Nephron (organoid): ENCODE measurements at regions not wholly inside any gene's neighbourhood (a gene's known extent, or its start where the extent isn't known, plus 50 kb on each side); places are given as distances from the start of the nearest gene placed in this dataset.

Experiments used
- H3K27ac Mint-ChIP-seq, 3 experiments: 2 replicates each; pipeline ENCODE4 v1.8.0; 2020; ENCODE audit warnings: mixed read lengths in 3 of 3, mild to moderate bottlenecking in 2 of 3, moderate library complexity in 1 of 3
- H3K27me3 Mint-ChIP-seq: 2 replicates; pipeline ENCODE4 v1.8.0; 2021; ENCODE audit warnings: low read depth, mild to moderate bottlenecking, moderate library complexity, mixed read lengths
- H3K36me3 Mint-ChIP-seq: 2 replicates; pipeline ENCODE4 v1.8.0; 2020; ENCODE audit warnings: low read depth, mixed read lengths
- H3K4me1 Mint-ChIP-seq: 2 replicates; pipeline ENCODE4 v1.8.0; 2020; ENCODE audit warnings: mixed read lengths
- H3K4me3 Mint-ChIP-seq, 3 experiments: 2 replicates each; pipeline ENCODE4 v1.8.0; 2020; ENCODE audit warnings: mild to moderate bottlenecking in 3 of 3, mixed read lengths in 3 of 3, moderate library complexity in 2 of 3
- H3K9me3 Mint-ChIP-seq: 2 replicates; pipeline ENCODE4 v1.8.0; 2020; ENCODE audit warnings: mixed read lengths
- TF ChIP-seq, protein P1 (sequence below), 3 experiments: fragments of 200-600 bp; sonication (generic); IDR thresholded peaks; one replicate each; pipeline ENCODE4 v1.5.0; 2021; ENCODE audit warnings: antibody characterized with exemption in 3 of 3; ENCODE audit not compliant: unreplicated experiment in 3 of 3

DNA sequence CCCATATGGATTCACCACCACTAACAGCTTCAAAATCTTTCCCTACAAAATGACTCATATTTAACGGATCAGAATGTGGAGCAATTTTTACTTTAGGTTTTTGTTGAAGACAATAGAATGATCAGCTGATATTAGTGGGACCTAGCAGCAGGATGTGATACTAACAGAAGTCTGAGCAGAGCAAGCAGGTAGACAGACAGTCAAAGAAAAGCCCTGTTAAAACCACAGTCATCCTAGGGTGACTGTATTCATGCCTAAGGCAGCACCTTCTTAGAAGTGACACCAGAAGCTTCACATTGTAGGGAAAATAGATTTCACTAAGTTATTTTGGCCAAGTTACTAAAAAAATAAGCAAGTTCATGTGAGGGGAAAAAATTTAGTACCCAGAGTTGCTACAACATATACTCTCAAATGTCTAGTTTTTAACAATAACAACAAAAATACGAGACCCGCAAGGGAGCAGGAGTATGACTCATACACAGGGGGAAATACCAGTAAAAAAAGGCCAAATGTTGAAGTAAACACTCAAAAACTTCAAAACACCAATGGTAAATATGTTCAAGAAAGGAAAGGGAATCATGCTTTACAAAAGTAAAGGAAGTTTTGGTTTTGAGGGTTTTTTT is 590.9 kb downstream of the EPHA3 start:
- Mint-ChIP-seq H3K27ac (no peak overlapping the region), H3K4me1 (no peaks in the 10 kb centered on the region), H3K36me3 (no peaks in the 10 kb centered on the region), H3K9me3 (peaks cover 15% of the 10 kb centered on the region), H3K4me3 (no peak overlapping the region), H3K27me3 (peaks cover 4% of the 10 kb centered on the region)
- TF ChIP-seq, protein P1, sequence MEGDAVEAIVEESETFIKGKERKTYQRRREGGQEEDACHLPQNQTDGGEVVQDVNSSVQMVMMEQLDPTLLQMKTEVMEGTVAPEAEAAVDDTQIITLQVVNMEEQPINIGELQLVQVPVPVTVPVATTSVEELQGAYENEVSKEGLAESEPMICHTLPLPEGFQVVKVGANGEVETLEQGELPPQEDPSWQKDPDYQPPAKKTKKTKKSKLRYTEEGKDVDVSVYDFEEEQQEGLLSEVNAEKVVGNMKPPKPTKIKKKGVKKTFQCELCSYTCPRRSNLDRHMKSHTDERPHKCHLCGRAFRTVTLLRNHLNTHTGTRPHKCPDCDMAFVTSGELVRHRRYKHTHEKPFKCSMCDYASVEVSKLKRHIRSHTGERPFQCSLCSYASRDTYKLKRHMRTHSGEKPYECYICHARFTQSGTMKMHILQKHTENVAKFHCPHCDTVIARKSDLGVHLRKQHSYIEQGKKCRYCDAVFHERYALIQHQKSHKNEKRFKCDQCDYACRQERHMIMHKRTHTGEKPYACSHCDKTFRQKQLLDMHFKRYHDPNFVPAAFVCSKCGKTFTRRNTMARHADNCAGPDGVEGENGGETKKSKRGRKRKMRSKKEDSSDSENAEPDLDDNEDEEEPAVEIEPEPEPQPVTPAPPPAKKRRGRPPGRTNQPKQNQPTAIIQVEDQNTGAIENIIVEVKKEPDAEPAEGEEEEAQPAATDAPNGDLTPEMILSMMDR (IDR thresholded peaks at IDR 0.05; ENCODE audit: unreplicated experiment in 3 of 3) = no peak

DNA sequence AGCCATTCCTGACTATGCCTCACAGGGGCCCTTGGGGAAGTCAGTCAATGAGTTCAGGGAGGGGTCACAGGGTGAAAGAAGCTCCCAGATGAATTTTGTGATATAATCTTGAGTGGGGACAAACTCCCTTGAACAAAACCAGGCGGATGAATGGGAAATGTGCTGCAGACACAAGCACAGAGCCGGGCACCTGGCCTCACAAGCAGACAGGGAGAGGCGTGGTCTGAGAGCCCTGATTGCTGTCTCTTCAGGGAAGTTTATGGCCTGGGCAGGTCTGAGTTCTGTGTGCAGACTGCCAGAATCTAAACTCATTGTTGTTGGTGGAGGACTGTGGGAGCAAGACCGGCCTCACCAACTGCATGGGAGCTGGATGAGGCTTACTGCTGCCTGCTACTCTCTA is 591.8 kb downstream of the EPHA3 start:
- H3K27me3 Mint-ChIP-seq = peaks cover 4% of the 10 kb centered on the region
- TF ChIP-seq, protein P1 (IDR thresholded peaks at IDR 0.05; ENCODE audit: unreplicated experiment in 3 of 3) = no peak

DNA sequence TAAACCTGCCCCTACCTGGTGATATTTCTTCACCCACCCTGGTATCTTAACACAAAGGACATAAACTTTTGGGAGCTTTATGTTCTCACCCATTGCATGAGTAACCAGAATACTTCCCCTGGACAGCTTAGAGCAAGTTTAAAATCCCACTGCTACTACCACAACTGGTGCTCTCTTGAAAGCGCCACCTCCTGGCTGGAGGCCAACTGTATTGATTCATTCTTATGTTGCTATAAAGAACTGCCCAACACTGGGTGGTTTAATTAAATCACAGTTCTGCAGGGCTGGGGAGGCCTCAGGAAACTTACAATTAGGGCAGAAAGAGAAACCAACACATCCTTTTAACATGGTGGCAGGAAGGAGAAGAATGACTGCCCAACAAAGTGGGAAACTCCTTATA is 592.4 kb downstream of the EPHA3 start:
- Mint-ChIP-seq H3K27ac (no peak overlapping the region), H3K36me3 (no peaks in the 10 kb centered on the region), H3K4me3 (no peak overlapping the region), H3K9me3 (peaks cover 18% of the 10 kb centered on the region), H3K27me3 (peaks cover 4% of the 10 kb centered on the region), H3K4me1 (no peaks in the 10 kb centered on the region)
- TF ChIP-seq, protein P1 (IDR thresholded peaks at IDR 0.05; ENCODE audit: unreplicated experiment in 3 of 3) = no peak

More for the DNA sequence above, 591.8 kb downstream of the EPHA3 start:
- Mint-ChIP-seq H3K9me3 (peaks cover 15% of the 10 kb centered on the region), H3K4me1 (no peaks in the 10 kb centered on the region), H3K4me3 (no peak overlapping the region), H3K36me3 (no peaks in the 10 kb centered on the region), H3K27ac (no peak overlapping the region)

DNA sequence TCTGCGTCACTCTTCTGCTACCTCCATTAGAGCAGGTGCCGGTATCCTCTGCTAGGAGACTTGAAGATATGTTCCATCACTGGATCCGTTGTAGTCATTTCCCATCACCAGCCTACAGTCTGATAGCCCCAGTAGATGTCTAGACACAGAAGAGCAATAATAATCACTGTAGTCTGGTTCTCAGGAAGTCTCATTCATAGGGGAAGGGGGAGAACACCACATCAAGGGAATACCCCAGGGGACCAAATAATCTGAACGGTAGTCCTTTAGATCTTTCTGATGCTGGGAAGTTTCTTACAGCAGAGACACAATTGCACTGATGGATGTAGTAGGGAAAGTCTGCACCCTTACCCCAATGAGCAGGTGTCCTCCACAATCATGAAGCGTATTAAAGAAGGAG is 595.0 kb downstream of the EPHA3 start:
- peaks cover 22% of the 10 kb centered on the region for H3K9me3 Mint-ChIP-seq
- H3K4me1 Mint-ChIP-seq = no peaks in the 10 kb centered on the region
- no peak overlapping the region for H3K4me3 Mint-ChIP-seq
- H3K27me3 Mint-ChIP-seq = peaks cover 4% of the 10 kb centered on the region
- H3K27ac Mint-ChIP-seq = no peak overlapping the region
- no peaks in the 10 kb centered on the region for H3K36me3 Mint-ChIP-seq
- TF ChIP-seq, protein P1 (IDR thresholded peaks at IDR 0.05; ENCODE audit: unreplicated experiment in 3 of 3) = no peak

DNA sequence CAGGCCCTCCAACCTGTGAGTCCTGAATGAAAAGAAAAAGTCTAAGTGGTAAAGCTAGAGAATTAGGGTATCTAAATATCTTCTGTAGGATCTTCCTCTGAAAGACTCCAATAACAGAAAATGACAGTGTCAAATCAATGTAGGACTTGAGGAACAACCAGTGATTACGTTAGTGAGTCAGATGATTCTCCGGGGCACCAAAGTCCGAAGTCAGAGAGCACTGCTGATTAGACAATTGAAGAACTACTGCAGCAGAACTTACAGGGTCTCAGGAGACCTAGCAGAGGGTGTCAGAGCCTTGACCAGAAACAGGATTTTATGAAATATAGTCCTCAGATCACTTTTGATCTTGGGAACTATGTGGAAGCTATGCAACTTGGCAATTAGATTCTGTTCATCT is 605.8 kb downstream of the EPHA3 start:
- peaks cover 10% of the 10 kb centered on the region for H3K9me3 Mint-ChIP-seq
- no peak overlapping the region for H3K27ac Mint-ChIP-seq
- no peak overlapping the region for H3K4me3 Mint-ChIP-seq
- H3K27me3 Mint-ChIP-seq = no peaks in the 10 kb centered on the region
- TF ChIP-seq, protein P1 (IDR thresholded peaks at IDR 0.05; ENCODE audit: unreplicated experiment in 3 of 3) = no peak
- no peaks in the 10 kb centered on the region for H3K36me3 Mint-ChIP-seq
- H3K4me1 Mint-ChIP-seq = no peaks in the 10 kb centered on the region

DNA sequence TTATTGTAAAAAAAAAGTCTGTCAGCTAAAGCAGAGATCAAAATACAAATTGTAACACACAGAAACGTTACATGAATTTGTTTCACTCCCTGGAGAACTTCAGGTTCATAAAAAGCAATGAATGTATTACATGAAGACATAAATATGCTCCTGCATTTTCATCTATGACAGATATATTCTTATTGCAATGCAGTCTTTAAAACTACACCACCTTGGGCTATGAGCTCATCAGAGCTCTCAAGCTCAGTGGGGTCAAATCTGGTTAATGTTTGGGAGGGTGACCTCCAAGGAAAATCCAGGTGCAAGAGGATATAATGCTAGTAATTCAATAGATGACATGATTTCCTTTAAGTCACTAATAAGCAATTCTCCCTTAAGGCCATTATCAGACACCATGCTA is 606.8 kb downstream of the EPHA3 start:
- no peaks in the 10 kb centered on the region for H3K27me3 Mint-ChIP-seq
- no peaks in the 10 kb centered on the region for H3K4me1 Mint-ChIP-seq
- H3K4me3 Mint-ChIP-seq = no peak overlapping the region
- no peaks in the 10 kb centered on the region for H3K36me3 Mint-ChIP-seq
- H3K9me3 Mint-ChIP-seq = peaks cover 10% of the 10 kb centered on the region
- TF ChIP-seq, protein P1 (IDR thresholded peaks at IDR 0.05; ENCODE audit: unreplicated experiment in 3 of 3) = no peak
- no peak overlapping the region for H3K27ac Mint-ChIP-seq
